ENCODE measurements at regions not wholly inside any gene's neighbourhood (a gene's known extent, or its start where the extent isn't known, plus 50 kb on each side); places are given as distances from the start of the nearest gene placed in this dataset.

DNA sequence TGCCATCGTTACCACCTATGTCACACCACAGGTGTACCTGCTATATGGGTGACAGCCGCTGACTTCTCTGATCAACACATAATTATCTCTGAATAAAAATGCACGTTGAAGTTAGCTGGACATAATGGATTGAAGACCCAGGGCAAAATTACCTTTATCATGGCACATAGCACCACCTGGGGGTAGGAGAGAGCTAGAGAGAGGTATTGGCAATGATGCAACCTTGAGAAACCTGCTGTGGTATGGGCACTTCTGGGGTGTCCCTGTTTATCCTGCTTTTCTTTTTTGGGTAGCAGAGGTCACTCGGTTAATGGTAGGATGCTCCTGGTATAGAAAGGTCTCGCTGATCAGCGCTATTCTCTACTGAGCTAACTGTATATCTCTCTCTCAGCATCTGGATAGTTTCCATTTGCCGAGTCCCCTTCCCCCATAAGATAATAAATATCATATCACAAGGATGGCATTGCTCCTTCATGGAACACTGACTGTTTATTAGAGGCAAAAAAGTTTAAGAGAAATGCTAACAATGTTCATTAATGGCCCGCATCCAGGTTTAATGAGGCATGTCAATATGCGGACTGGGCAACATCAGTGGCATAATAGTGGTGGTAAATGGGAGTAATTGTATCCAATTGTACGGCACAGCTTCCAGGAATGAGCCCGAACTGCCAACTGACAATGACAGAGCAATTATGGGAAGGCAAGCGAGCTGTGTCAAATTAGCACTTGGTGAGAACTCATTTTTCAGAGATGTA is 323.1 kb downstream of the TFEC start:
- DNase-seq: peak in 1 of 2 experiments; percentile 18

DNA sequence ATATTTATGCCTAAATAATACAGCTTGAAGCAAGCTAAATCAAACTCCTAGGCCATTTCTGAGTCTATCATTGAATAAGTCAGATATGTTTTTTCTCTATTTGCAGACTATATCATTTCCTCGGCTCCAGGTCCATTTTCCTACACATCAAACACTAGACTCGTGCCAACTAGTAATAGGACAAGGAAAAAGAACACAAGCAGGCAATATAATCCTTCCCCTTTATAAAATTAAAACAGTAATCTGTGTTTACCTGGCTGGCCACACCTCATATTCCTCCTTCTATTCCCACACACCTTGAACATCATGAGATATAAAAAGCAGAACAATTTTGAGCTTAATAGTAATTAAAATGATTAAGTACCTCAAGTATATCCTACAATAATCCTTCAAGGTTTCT is 325.7 kb downstream of the TFEC start:
- DNase-seq: no peak

GRCh38 chr7:115701141-115701540 is 329.4 kb downstream of the TFEC start:
- DNase-seq: no peak

- no peak for DNase-seq
Observed at GRCh38 chr7:115694424-115694823, 336.1 kb downstream of the TFEC start.

- DNase-seq: no peak
Observed at GRCh38 chr7:115693779-115694178, 336.8 kb downstream of the TFEC start.

DNA sequence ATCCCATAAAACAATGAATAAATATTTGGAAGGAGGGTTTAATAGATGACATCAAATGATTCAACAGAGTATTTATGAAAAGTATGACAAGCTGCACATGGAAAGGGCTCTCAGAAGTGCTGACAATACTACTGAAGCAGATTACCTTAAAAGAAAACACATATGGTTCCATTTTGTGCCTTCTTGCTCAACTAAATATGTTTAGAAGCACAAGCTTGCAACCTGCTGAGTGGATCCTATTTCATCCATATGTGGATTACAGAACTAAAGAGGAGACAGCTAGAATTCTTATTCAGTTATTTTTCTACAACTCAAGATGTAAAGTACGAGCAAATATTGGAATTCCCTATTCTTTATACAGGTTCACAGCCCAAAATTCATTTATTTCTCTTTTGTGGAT is 340.6 kb downstream of the TFEC start:
- no peak for DNase-seq

- no peak for DNase-seq
Observed at GRCh38 chr7:115683093-115683492, 347.5 kb downstream of the TFEC start.

DNA sequence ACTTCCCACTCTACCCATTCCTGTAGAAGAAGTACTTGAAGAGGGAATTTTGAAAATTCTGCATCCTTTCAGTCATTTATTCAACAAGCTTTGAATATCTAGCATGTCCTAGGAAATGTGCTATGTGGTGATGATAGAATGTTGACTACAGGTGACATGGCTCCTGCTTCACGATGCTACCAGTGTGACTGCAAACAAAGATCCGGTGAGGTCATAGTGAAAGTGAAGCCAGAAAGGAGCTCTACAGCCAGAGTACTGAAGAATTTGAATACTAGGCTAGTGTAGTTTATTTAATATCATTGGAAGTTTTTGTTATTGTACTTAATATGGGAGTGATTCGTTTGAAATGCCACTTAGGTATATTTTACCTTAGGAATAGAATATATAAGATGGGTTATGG is 348.1 kb downstream of the TFEC start:
- no peak for DNase-seq

- no peak for DNase-seq
Observed at GRCh38 chr7:115680921-115681320, 349.6 kb downstream of the TFEC start.

DNA sequence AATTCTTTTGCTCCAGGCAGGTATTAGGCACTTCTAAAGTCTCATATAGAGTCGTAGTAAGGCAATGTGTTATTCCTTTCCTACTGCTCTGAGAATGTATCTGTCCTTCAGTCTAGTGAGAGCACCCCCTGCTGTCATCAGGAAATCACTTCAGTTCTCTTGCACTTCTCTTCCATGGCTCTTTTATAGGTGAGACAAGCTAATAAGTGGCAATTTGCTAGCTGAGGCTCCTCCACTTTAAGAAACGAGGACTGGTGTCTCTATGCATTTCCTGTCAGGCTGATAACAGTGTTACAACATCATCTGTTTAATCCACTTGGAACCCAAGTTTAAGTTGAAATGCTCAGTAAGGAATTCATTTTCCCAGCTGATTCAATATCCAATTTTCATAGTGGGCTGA is 350.6 kb downstream of the TFEC start:
- DNase-seq: peak in 1 of 2 experiments; percentile 43

DNA sequence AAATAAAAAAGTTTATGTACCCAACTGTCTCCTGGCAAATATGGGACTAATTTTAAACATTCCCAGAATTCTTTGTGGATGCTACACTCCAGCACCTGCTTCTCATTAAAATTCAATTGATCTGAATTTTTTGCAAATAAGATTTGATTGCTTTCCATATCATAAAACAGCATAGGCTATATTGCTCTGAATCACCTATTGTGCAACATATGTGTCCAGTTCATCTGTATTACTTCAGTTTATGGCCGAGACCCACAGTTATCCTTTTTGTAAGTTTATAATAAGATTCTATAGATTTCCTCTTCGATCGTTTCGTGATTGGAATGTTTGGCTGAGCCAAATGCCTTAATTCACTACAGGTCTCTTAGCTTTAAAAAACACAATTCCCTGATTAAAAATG is 351.1 kb downstream of the TFEC start:
- no peak for DNase-seq

DNA sequence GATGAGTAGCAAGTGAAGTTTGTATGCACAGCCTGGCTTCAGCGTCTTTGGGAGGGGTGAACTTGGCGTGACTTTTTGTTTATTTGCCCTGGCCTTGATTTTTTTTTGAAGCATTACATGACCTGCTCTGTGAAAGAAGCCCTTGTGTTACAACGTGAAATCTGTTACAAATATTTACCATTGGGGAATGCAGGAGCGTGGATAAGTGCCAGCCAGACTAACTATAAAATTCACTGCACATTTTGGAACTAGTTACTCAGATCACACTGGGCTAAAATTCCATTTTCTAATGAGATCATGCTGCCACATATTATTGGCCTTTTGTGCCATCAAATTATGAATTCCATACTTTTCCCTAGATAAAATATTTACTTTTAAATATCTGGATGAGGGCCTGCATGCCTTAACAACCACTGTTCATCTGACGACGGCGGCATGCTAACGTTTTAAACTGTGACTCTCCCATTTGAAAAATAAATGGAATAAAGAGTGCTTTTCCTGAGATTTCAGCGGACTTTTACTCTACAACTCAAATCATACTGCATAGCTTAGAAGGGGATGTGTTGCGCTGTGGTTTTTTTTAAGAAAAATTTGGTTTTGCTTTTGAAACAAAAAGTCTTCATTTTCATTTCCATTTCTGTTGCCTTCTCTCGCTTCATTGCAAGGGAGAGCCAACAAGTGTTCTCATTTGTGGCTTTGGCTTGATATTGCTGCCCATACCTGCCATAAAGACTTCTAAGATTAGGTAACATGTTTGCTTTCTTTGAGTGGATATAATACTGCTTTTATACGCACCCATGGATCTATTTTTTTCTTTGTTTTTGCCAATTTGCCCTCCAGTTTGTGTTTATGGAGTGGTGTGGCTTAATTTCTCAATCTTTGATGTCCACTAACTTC is 352.2 kb downstream of the TFEC start:
- no peak for DNase-seq

- DNase-seq: no peak
Observed at GRCh38 chr7:115676707-115677106, 353.9 kb downstream of the TFEC start.

DNA sequence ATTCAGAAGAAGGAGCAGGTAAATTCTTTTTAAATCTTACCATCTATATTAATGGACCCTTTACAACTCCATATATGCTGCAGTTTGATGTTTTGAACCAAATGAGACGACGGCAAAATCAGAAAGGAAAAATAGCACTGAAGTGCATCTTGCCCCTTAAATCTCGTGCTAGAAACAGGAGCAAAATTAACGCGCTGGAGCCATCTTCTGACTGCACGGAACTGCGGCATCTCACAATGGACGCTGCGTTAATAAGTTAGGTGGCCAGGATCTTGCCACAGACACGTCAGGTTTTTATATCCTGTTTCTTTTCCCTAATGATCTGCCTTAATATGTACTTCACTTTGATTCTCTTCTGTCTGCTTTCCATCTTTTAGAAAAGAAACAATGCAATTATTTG is 354.5 kb downstream of the TFEC start:
- no peak for DNase-seq

GRCh38 chr7:115674467-115675024 is 356.0 kb downstream of the TFEC start:
- DNase-seq: no peak

- no peak for DNase-seq
Observed at GRCh38 chr7:115672024-115672423, 358.5 kb downstream of the TFEC start.

DNA sequence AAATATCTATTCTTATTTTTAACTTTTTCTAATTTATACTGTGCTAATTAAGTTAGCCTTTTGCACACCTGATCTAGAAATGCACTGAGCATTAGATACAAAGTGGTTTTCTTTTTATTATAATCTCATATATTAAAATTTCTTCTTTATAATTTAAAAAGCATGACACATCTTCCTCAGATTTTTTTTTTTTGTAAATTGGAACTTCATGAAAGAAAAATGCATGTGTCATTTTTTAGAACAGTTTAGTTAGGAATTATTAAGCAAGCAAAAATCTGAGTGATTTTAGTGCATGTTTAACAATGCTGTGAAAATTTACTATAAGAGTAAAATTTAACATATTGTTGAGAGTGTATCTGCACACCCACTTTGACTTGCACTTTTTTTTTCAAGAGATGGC is 367.9 kb downstream of the TFEC start:
- DNase-seq: no peak

DNA sequence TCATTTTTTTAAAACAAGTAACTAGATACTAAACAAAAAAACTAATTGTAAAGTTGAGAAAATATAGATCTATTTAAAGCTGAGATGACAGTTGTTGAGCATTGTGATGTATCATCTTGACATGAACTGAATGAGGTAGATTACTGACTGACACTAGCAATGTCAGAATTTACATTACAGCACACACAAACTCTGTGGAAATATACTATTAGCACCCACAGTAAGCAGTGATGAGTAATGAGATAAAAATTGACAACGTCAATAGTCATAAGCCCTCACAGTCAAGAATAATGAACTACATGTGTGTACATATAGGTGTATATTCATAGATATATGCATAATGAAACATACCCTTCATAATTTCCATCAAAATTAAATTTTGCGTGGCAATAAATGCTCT is 368.4 kb downstream of the TFEC start:
- no peak for DNase-seq

DNA sequence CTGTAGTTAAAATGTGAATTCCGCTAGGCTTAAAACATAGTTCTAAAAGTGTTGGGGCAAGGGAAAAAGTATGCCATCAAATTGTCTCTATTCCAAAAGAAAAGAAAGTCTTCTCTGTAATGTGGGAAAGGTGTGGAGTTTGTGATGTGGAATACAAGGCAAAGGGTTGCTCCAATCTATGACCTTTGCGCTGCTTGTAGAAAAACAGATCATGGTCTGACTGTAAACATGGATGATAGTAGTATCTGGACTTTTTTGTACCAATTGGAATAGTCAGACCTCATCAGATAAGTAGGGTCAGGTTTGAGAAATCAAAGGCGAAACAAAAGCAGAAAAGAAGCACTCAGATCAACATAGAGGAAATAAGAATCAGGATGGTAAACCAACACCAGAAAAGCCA is 372.3 kb downstream of the TFEC start:
- no peak for DNase-seq

DNA sequence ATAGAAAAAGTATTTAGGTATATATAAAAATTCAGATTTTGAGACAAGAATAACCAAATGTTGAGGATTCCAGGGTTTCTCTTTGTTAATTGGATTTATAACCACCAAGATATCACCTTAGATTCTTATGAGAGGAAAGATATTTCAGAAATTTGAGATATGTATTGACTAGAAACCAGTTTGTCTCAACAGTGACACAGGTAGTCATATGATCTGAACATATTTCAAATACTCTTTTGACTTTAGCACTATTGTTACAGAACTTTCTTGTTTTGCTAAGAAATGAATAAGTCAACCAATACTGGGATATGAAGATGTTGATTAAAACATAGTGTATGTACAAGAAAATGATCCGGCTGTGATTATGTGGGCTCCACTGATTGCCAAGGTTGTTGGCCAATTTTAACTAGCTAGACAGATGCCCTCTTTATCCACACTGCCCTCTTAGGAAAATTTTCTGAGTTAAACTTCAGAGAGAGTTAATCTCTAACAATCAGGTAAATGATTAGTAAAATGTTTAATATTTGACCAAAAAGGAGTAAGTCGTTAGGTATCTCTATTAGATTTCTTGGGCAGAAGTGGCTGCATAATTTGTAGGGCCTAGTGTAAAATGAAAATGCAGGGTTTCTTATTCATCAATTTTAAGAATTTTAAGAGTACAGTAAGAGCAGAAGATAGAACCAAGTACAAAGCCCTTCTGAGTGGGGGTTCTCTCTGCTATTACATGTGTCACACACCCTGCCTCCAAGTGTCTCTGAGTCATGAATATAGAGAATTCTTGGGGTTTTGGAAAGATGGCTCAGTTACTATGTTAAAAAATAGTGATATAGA is 376.0 kb downstream of the TFEC start:
- no peak for DNase-seq

DNA sequence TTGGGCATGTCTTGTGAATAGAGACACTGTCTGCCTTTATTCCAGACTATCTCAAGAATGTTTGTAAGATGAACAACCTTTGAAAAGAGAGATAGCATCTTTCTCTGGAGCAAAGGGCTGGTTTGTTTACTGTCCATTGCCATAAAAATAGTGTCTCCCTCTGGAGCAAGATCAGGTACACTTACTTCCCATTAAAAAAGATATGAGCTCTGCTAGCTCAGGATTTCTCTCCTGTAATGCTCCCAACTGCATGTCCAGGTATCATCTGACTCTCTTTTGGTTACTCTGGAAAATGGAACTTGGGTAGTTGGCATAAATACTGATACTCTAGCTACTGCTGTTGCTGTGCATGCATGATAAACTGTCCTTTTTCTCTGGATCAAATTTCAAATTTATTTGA is 381.1 kb downstream of the TFEC start:
- DNase-seq: no peak

DNA sequence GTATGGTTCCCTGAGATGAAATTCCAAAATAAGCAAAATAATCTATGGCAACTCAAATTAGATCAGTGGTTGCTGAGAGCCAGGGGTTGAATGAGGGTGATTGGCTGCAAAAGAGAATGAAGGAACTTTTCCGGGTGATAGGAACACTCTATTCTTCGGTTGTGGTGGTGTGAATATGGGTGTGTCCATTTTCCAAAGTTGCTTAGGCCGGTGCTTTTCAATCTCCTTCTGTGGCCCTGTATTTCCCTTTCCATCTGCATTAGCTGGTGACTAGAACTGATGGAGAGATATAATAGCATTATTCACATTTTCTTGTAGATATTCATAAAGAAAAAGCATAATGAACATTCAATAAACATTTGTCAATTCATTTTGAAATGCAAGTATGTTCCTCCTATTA is 382.9 kb downstream of the TFEC start:
- no peak for DNase-seq

GRCh38 chr7:115642194-115642593 is 388.4 kb downstream of the TFEC start:
- no peak for DNase-seq

Measured in SW 1271 (cell line).